ENCODE measurements at regions not wholly inside any gene's neighbourhood (a gene's known extent, or its start where the extent isn't known, plus 50 kb on each side); places are given as distances from the start of the nearest gene placed in this dataset.

GRCh38 chr14:42671636-42672035, 1065.0 kb downstream of the LRFN5 start:
- no peaks in the 10 kb centered on the region for H3K4me1 ChIP-seq (ENCODE audit: control insufficient read depth, extremely low read depth, insufficient read depth, low read length)
- H3K79me2 ChIP-seq (ENCODE audit: control insufficient read depth, insufficient read depth, low read length), result no peaks in the 10 kb centered on the region
- no peaks in the 10 kb centered on the region for H4K20me1 ChIP-seq (ENCODE audit: control insufficient read depth, extremely low read depth, insufficient read depth, low read length)
- H3K4me3 ChIP-seq (replicated peaks in 1 of 4; ENCODE audit: control extremely low read depth in 1 of 4, insufficient read depth in 1 of 4, low read depth in 3 of 4, low read length in 4 of 4), result no peak overlapping the region
- no peaks in the 10 kb centered on the region for H3K9me3 ChIP-seq (ENCODE audit: control insufficient read depth, insufficient read depth, low read depth, low read length)
- H3K4me2 ChIP-seq (ENCODE audit: extremely low read depth, insufficient read depth, low read length), result no peak overlapping the region
- H2AFZ ChIP-seq (ENCODE audit: low read length), result no peak overlapping the region
- no peaks in the 10 kb centered on the region for H3K36me3 ChIP-seq (ENCODE audit: control insufficient read depth, insufficient read depth, low read length)
- no peaks in the 10 kb centered on the region for H3K27me3 ChIP-seq (ENCODE audit: control insufficient read depth, insufficient read depth, low read length)
- no peak for TF ChIP-seq EZH2 (IDR thresholded peaks at IDR 0.05; ENCODE audit: low read length, missing control alignments)
- no peak for TF ChIP-seq CTCF (conservative IDR thresholded peaks at IDR 0.05 in 1 of 2, IDR thresholded peaks at IDR 0.05 in 1 of 2; ENCODE audit: low read depth in 1 of 2, low read length in 2 of 2)
- no peak overlapping the region for H3K9ac ChIP-seq (ENCODE audit: insufficient read depth, low read length)
- peak in 1 of 2 donors; percentile 60 for DNase-seq (ENCODE audit: low read depth in 2 of 2)
- H3K27ac ChIP-seq (ENCODE audit: insufficient read depth, low read length), result no peak overlapping the region

DNA sequence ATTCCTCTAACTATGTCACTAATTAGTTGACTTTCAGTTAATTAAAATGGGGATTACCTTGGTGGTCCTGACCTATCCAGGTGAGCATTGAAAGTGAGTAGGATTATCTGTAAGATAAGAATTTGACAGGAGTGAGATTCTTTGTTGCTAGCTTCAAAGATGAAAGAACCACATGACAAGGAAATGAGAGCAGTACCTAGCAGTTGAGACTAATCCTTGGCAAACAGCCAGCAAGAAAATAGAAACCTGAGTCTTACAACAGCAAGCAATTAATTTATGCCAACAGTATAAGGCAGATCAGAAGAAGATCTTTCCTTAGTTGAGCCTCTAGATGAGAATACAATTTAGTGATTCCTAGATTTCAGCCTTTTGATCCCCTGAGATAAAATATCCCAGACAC, 1058.4 kb downstream of the LRFN5 start:
- Histone ChIP-seq H3K79me2 (ENCODE audit: control insufficient read depth, insufficient read depth, low read length) (no peaks in the 10 kb centered on the region), H3K4me1 (ENCODE audit: control insufficient read depth, extremely low read depth, insufficient read depth, low read length) (no peaks in the 10 kb centered on the region), H2AFZ (ENCODE audit: low read length) (no peak overlapping the region), H3K4me3 (replicated peaks in 1 of 4; ENCODE audit: control extremely low read depth in 1 of 4, insufficient read depth in 1 of 4, low read depth in 3 of 4, low read length in 4 of 4) (no peak overlapping the region), H3K27me3 (ENCODE audit: control insufficient read depth, insufficient read depth, low read length) (no peaks in the 10 kb centered on the region), H3K27ac (ENCODE audit: insufficient read depth, low read length) (no peak overlapping the region), H3K36me3 (ENCODE audit: control insufficient read depth, insufficient read depth, low read length) (no peaks in the 10 kb centered on the region), H3K9me3 (ENCODE audit: control insufficient read depth, insufficient read depth, low read depth, low read length) (no peaks in the 10 kb centered on the region), H3K4me2 (ENCODE audit: extremely low read depth, insufficient read depth, low read length) (no peak overlapping the region), H4K20me1 (ENCODE audit: control insufficient read depth, extremely low read depth, insufficient read depth, low read length) (no peaks in the 10 kb centered on the region), H3K9ac (ENCODE audit: insufficient read depth, low read length) (no peak overlapping the region)
- no peak for DNase-seq (ENCODE audit: low read depth in 2 of 2)
- no peak for TF ChIP-seq EZH2 (IDR thresholded peaks at IDR 0.05; ENCODE audit: low read length, missing control alignments)
- TF ChIP-seq CTCF (conservative IDR thresholded peaks at IDR 0.05 in 1 of 2, IDR thresholded peaks at IDR 0.05 in 1 of 2; ENCODE audit: low read depth in 1 of 2, low read length in 2 of 2), result no peak

GRCh38 chr14:42664190-42664589, 1057.5 kb downstream of the LRFN5 start:
- Histone ChIP-seq H3K27ac (ENCODE audit: insufficient read depth, low read length) (no peak overlapping the region), H4K20me1 (ENCODE audit: control insufficient read depth, extremely low read depth, insufficient read depth, low read length) (no peaks in the 10 kb centered on the region), H3K9ac (ENCODE audit: insufficient read depth, low read length) (no peak overlapping the region), H3K36me3 (ENCODE audit: control insufficient read depth, insufficient read depth, low read length) (no peaks in the 10 kb centered on the region), H3K79me2 (ENCODE audit: control insufficient read depth, insufficient read depth, low read length) (no peaks in the 10 kb centered on the region), H3K4me2 (ENCODE audit: extremely low read depth, insufficient read depth, low read length) (no peak overlapping the region), H2AFZ (ENCODE audit: low read length) (no peak overlapping the region), H3K4me3 (replicated peaks in 1 of 4; ENCODE audit: control extremely low read depth in 1 of 4, insufficient read depth in 1 of 4, low read depth in 3 of 4, low read length in 4 of 4) (no peak overlapping the region), H3K27me3 (ENCODE audit: control insufficient read depth, insufficient read depth, low read length) (no peaks in the 10 kb centered on the region), H3K9me3 (ENCODE audit: control insufficient read depth, insufficient read depth, low read depth, low read length) (no peaks in the 10 kb centered on the region), H3K4me1 (ENCODE audit: control insufficient read depth, extremely low read depth, insufficient read depth, low read length) (no peaks in the 10 kb centered on the region)
- TF ChIP-seq EZH2 (IDR thresholded peaks at IDR 0.05; ENCODE audit: low read length, missing control alignments) (no peak), CTCF (conservative IDR thresholded peaks at IDR 0.05 in 1 of 2, IDR thresholded peaks at IDR 0.05 in 1 of 2; ENCODE audit: low read depth in 1 of 2, low read length in 2 of 2) (no peak)
- no peak for DNase-seq (ENCODE audit: low read depth in 2 of 2)
